ENCODE measurements at regions not wholly inside any gene's neighbourhood (a gene's known extent, or its start where the extent isn't known, plus 50 kb on each side); places are given as distances from the start of the nearest gene placed in this dataset.

DNA sequence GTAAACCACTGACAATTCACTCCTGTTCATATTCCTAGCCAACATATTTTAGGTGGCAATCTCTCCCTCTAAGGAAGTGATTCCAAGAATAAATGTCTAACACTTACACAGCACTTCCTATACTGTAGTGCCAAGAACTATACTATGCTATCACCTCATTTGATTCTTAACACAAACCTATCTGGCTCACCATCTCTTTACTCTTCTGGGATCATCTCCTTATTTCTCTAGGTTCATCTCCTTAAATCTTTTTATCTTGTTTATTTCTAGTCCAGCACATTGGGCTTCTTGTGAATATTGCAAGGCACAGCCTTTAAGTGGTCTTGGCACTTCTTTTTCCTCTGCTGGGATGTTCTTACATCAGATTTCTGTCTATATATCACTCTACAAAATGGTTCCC, 366.3 kb downstream of the SLITRK6 start:
- TF ChIP-seq, protein P1, sequence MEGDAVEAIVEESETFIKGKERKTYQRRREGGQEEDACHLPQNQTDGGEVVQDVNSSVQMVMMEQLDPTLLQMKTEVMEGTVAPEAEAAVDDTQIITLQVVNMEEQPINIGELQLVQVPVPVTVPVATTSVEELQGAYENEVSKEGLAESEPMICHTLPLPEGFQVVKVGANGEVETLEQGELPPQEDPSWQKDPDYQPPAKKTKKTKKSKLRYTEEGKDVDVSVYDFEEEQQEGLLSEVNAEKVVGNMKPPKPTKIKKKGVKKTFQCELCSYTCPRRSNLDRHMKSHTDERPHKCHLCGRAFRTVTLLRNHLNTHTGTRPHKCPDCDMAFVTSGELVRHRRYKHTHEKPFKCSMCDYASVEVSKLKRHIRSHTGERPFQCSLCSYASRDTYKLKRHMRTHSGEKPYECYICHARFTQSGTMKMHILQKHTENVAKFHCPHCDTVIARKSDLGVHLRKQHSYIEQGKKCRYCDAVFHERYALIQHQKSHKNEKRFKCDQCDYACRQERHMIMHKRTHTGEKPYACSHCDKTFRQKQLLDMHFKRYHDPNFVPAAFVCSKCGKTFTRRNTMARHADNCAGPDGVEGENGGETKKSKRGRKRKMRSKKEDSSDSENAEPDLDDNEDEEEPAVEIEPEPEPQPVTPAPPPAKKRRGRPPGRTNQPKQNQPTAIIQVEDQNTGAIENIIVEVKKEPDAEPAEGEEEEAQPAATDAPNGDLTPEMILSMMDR (IDR thresholded peaks at IDR 0.05; ENCODE audit: low read length), result no peak
- TF ChIP-seq EZH2 (IDR thresholded peaks at IDR 0.05; ENCODE audit: borderline replicate concordance, low read length), result no peak
